ENCODE measurements at regions not wholly inside any gene's neighbourhood (a gene's known extent, or its start where the extent isn't known, plus 50 kb on each side); places are given as distances from the start of the nearest gene placed in this dataset.
A peak's percentile ranks its signal among the peaks of the same experiment; 100 is the strongest.

- H3K27me3 Mint-ChIP-seq: peaks cover 26% of the 10 kb centered on the region
- DNase-seq (ENCODE audit: low spot score in 2 of 2) (no peak), ATAC-seq (ENCODE audit: low read depth) (no peak)
- no peaks in the 10 kb centered on the region for H3K9me3 Mint-ChIP-seq
- no peaks in the 10 kb centered on the region for H3K4me1 Mint-ChIP-seq
- H3K27ac Mint-ChIP-seq: no peak overlapping the region
- H3K4me3 Mint-ChIP-seq: no peak overlapping the region
- no peaks in the 10 kb centered on the region for H3K36me3 Mint-ChIP-seq
These were observed 289.4 kb downstream of the KCNS3 start for GRCh38 chr2:18167871-18168270.

GRCh38 chr2:18161681-18162080 lies 283.2 kb downstream of the KCNS3 start:
- no peak for ATAC-seq (ENCODE audit: low read depth)
- Mint-ChIP-seq H3K4me1 (no peaks in the 10 kb centered on the region), H3K9me3 (no peaks in the 10 kb centered on the region), H3K4me3 (no peak overlapping the region), H3K36me3 (no peaks in the 10 kb centered on the region), H3K27me3 (peaks cover 18% of the 10 kb centered on the region), H3K27ac (no peak overlapping the region)
- DNase-seq (ENCODE audit: low spot score in 2 of 2): no peak

- H3K9me3 Mint-ChIP-seq: no peaks in the 10 kb centered on the region
- H3K27me3 Mint-ChIP-seq: peaks cover 16% of the 10 kb centered on the region
- H3K4me3 Mint-ChIP-seq: no peak overlapping the region
- no peak for ATAC-seq (ENCODE audit: low read depth)
- no peaks in the 10 kb centered on the region for H3K36me3 Mint-ChIP-seq
- H3K27ac Mint-ChIP-seq: no peak overlapping the region
- no peaks in the 10 kb centered on the region for H3K4me1 Mint-ChIP-seq
- no peak for DNase-seq (ENCODE audit: low spot score in 2 of 2)
These were observed 281.4 kb downstream of the KCNS3 start for GRCh38 chr2:18159896-18160295.

- Mint-ChIP-seq H3K4me1 (no peaks in the 10 kb centered on the region), H3K9me3 (no peaks in the 10 kb centered on the region), H3K27ac (no peak overlapping the region), H3K36me3 (no peaks in the 10 kb centered on the region), H3K27me3 (peaks cover 15% of the 10 kb centered on the region), H3K4me3 (no peak overlapping the region)
- DNase-seq (ENCODE audit: low spot score in 2 of 2): no peak
- no peak for ATAC-seq (ENCODE audit: low read depth)
These were observed 278.0 kb downstream of the KCNS3 start for GRCh38 chr2:18156421-18156820.

GRCh38 chr2:18156002-18156401 lies 277.5 kb downstream of the KCNS3 start:
- Mint-ChIP-seq H3K27me3 (peaks cover 15% of the 10 kb centered on the region), H3K4me3 (no peak overlapping the region), H3K27ac (no peak overlapping the region), H3K9me3 (no peaks in the 10 kb centered on the region), H3K4me1 (no peaks in the 10 kb centered on the region), H3K36me3 (no peaks in the 10 kb centered on the region)
- ATAC-seq (ENCODE audit: low read depth): no peak
- DNase-seq (ENCODE audit: low spot score in 2 of 2): no peak

GRCh38 chr2:18154812-18155211 lies 276.3 kb downstream of the KCNS3 start:
- Mint-ChIP-seq H3K27ac (no peak overlapping the region), H3K36me3 (no peaks in the 10 kb centered on the region), H3K9me3 (no peaks in the 10 kb centered on the region), H3K4me1 (no peaks in the 10 kb centered on the region), H3K27me3 (peaks cover 16% of the 10 kb centered on the region), H3K4me3 (no peak overlapping the region)
- DNase-seq (ENCODE audit: low spot score in 2 of 2) (no peak), ATAC-seq (ENCODE audit: low read depth) (no peak)

GRCh38 chr2:18154259-18154658 lies 275.8 kb downstream of the KCNS3 start:
- Mint-ChIP-seq H3K4me1 (no peaks in the 10 kb centered on the region), H3K9me3 (no peaks in the 10 kb centered on the region), H3K36me3 (no peaks in the 10 kb centered on the region), H3K27me3 (peaks cover 15% of the 10 kb centered on the region), H3K27ac (no peak overlapping the region), H3K4me3 (no peak overlapping the region)
- DNase-seq (ENCODE audit: low spot score in 2 of 2): no peak
- ATAC-seq (ENCODE audit: low read depth): no peak

GRCh38 chr2:18153741-18154140 lies 275.3 kb downstream of the KCNS3 start:
- Mint-ChIP-seq H3K4me1 (no peaks in the 10 kb centered on the region), H3K27me3 (peaks cover 15% of the 10 kb centered on the region), H3K36me3 (no peaks in the 10 kb centered on the region), H3K4me3 (no peak overlapping the region), H3K27ac (no peak overlapping the region), H3K9me3 (no peaks in the 10 kb centered on the region)
- DNase-seq (ENCODE audit: low spot score in 2 of 2) (no peak), ATAC-seq (ENCODE audit: low read depth) (no peak)

- Mint-ChIP-seq H3K9me3 (no peaks in the 10 kb centered on the region), H3K36me3 (no peaks in the 10 kb centered on the region), H3K27me3 (peaks cover 12% of the 10 kb centered on the region)
These were observed 272.8 kb downstream of the KCNS3 start for GRCh38 chr2:18151237-18151636.

GRCh38 chr2:18149660-18150246 lies 271.3 kb downstream of the KCNS3 start:
- Mint-ChIP-seq H3K27me3 (peaks cover 11% of the 10 kb centered on the region), H3K9me3 (no peaks in the 10 kb centered on the region), H3K36me3 (no peaks in the 10 kb centered on the region), H3K27ac (no peak overlapping the region), H3K4me1 (no peaks in the 10 kb centered on the region), H3K4me3 (no peak overlapping the region)
- DNase-seq (ENCODE audit: low spot score in 2 of 2): peak in 1 of 2 donors; percentile 8
- ATAC-seq (ENCODE audit: low read depth): no peak

More at GRCh38 chr2:18151237-18151636, 272.8 kb downstream of the KCNS3 start:
- Mint-ChIP-seq H3K4me1 (no peaks in the 10 kb centered on the region), H3K27ac (no peak overlapping the region), H3K4me3 (no peak overlapping the region)
- ATAC-seq (ENCODE audit: low read depth): no peak
- no peak for DNase-seq (ENCODE audit: low spot score in 2 of 2)

- DNase-seq (ENCODE audit: low spot score in 2 of 2) (no peak), ATAC-seq (ENCODE audit: low read depth) (no peak)
- H3K9me3 Mint-ChIP-seq: peaks cover 1% of the 10 kb centered on the region
- H3K27ac Mint-ChIP-seq: no peak overlapping the region
- H3K4me1 Mint-ChIP-seq: no peaks in the 10 kb centered on the region
- H3K4me3 Mint-ChIP-seq: no peak overlapping the region
- peaks cover 5% of the 10 kb centered on the region for H3K27me3 Mint-ChIP-seq
- no peaks in the 10 kb centered on the region for H3K36me3 Mint-ChIP-seq
These were observed 258.5 kb downstream of the KCNS3 start for GRCh38 chr2:18136881-18137475.

GRCh38 chr2:18133310-18133709 lies 254.8 kb downstream of the KCNS3 start:
- H3K36me3 Mint-ChIP-seq: no peaks in the 10 kb centered on the region
- H3K4me3 Mint-ChIP-seq: no peak overlapping the region
- no peaks in the 10 kb centered on the region for H3K4me1 Mint-ChIP-seq
- H3K27me3 Mint-ChIP-seq: peaks cover 6% of the 10 kb centered on the region
- no peaks in the 10 kb centered on the region for H3K9me3 Mint-ChIP-seq
- no peak overlapping the region for H3K27ac Mint-ChIP-seq
- DNase-seq (ENCODE audit: low spot score in 2 of 2) (no peak), ATAC-seq (ENCODE audit: low read depth) (no peak)

GRCh38 chr2:18132697-18133096 lies 254.2 kb downstream of the KCNS3 start:
- Mint-ChIP-seq H3K36me3 (no peaks in the 10 kb centered on the region), H3K9me3 (no peaks in the 10 kb centered on the region), H3K27me3 (peaks cover 6% of the 10 kb centered on the region), H3K4me1 (no peaks in the 10 kb centered on the region), H3K4me3 (no peak overlapping the region), H3K27ac (no peak overlapping the region)
- no peak for ATAC-seq (ENCODE audit: low read depth)
- no peak for DNase-seq (ENCODE audit: low spot score in 2 of 2)

GRCh38 chr2:18131761-18132160 lies 253.3 kb downstream of the KCNS3 start:
- DNase-seq (ENCODE audit: low spot score in 2 of 2) (no peak), ATAC-seq (ENCODE audit: low read depth) (no peak)
- no peaks in the 10 kb centered on the region for H3K36me3 Mint-ChIP-seq
- H3K4me1 Mint-ChIP-seq: no peaks in the 10 kb centered on the region
- no peak overlapping the region for H3K27ac Mint-ChIP-seq
- H3K9me3 Mint-ChIP-seq: no peaks in the 10 kb centered on the region
- H3K27me3 Mint-ChIP-seq: peaks cover 6% of the 10 kb centered on the region
- H3K4me3 Mint-ChIP-seq: no peak overlapping the region

- H3K9me3 Mint-ChIP-seq: no peaks in the 10 kb centered on the region
- H3K4me1 Mint-ChIP-seq: no peaks in the 10 kb centered on the region
- H3K4me3 Mint-ChIP-seq: no peak overlapping the region
- peaks cover 6% of the 10 kb centered on the region for H3K27me3 Mint-ChIP-seq
- no peak overlapping the region for H3K27ac Mint-ChIP-seq
- DNase-seq (ENCODE audit: low spot score in 2 of 2) (no peak), ATAC-seq (ENCODE audit: low read depth) (no peak)
- H3K36me3 Mint-ChIP-seq: no peaks in the 10 kb centered on the region
These were observed 250.9 kb downstream of the KCNS3 start for GRCh38 chr2:18129348-18129747.

All from memory B cell (primary cell).